H1 (cell line): ENCODE measurements at regions not wholly inside any gene's neighbourhood (a gene's known extent, or its start where the extent isn't known, plus 50 kb on each side); places are given as distances from the start of the nearest gene placed in this dataset.

Experiments
- CTCF ChIA-PET: fragments of 300-600 bp; sonication (Branson Sonifier 250); formaldehyde crosslinking; loops from one replicate; lab custom pipeline; 2021; ENCODE audit not compliant: partially characterized antibody; lab: Charles Lee
- POLR2A ChIA-PET: fragments of 300-600 bp; sonication (Branson Sonifier 250); formaldehyde crosslinking; loops from one replicate; lab custom pipeline; 2021; ENCODE audit warnings: inconsistent platforms; ENCODE audit not compliant: partially characterized antibody; lab: Charles Lee
- DNase-seq, 2 experiments: peaks; one replicate each; pipeline versions ENCODE4 v3.0.0 to v3.0.0-alpha.2; 2010 to 2022; ENCODE audit warnings: low spot score in 2 of 2, low read depth in 1 of 2, mixed read lengths in 1 of 2
- FAIRE-seq: peaks from 2 replicates; lab custom pipeline; 2011; peaks lifted over from hg19 to GRCh38; lab: Jason Lieb, UNC
- H2AFZ ChIP-seq: 2 replicates; pipeline ENCODE4 v1.8.1; 2012; ENCODE audit warnings: low read length, inconsistent platforms
- H2AK5ac ChIP-seq: 2 replicates; pipeline ENCODE4 v1.6.1; 2013; ENCODE audit warnings: low read depth, low read length
- H2BK120ac ChIP-seq: replicated peaks from 2 replicates; pipeline ENCODE3; 2013; ENCODE audit warnings: low read depth, low read length, inconsistent platforms
- H2BK12ac ChIP-seq: 2 replicates; pipeline ENCODE4 v1.6.1; 2013; ENCODE audit warnings: low read depth, low read length
- H2BK15ac ChIP-seq: 2 replicates; pipeline ENCODE4 v1.6.1; 2013; ENCODE audit warnings: low read length
- H2BK20ac ChIP-seq: 2 replicates; pipeline ENCODE4 v1.6.1; 2013; ENCODE audit warnings: low read length
- H2BK5ac ChIP-seq: 2 replicates; pipeline ENCODE4 v1.6.1; 2013; ENCODE audit warnings: low read depth, low read length
- H3K14ac ChIP-seq: 2 replicates; pipeline ENCODE4 v1.6.1; 2013; ENCODE audit warnings: inconsistent platforms; ENCODE audit not compliant: insufficient read length
- H3K18ac ChIP-seq: 2 replicates; pipeline ENCODE4 v1.6.1; 2013; ENCODE audit warnings: low read length; ENCODE audit errors: extremely low read depth
- H3K23ac ChIP-seq: 2 replicates; pipeline ENCODE4 v1.6.1; 2013; ENCODE audit warnings: inconsistent platforms; ENCODE audit not compliant: insufficient read length
- H3K23me2 ChIP-seq: 2 replicates; pipeline ENCODE4 v1.6.1; 2013; ENCODE audit warnings: low read depth, low read length
- H3K27ac ChIP-seq: 2 replicates; pipeline ENCODE4 v1.6.1; 2011; ENCODE audit warnings: low read depth, low read length, inconsistent platforms
- H3K27me3 ChIP-seq, 4 experiments: replicated peaks in 1 of 4; 1 replicate in 1 of 4; 2 replicates in 3 of 4; pipeline versions ENCODE4 v1.6.1 to v1.8.1; 2011 to 2013; ENCODE audit warnings: low read length in 3 of 4, mild to moderate bottlenecking in 3 of 4, inconsistent platforms in 2 of 4, mixed read lengths in 2 of 4, moderate library complexity in 1 of 4; ENCODE audit not compliant: control insufficient read depth in 3 of 4, insufficient read depth in 3 of 4; ENCODE audit errors: extremely low read depth in 1 of 4
- H3K36me3 ChIP-seq, 4 experiments: 2 replicates each; pipeline versions ENCODE4 v1.6.1 to v1.8.1; 2011 to 2013; ENCODE audit warnings: mild to moderate bottlenecking in 4 of 4, low read length in 3 of 4, moderate library complexity in 2 of 4, control low read depth in 1 of 4, inconsistent platforms in 1 of 4; ENCODE audit not compliant: insufficient read depth in 4 of 4, control insufficient read depth in 2 of 4
- H3K4ac ChIP-seq: replicated peaks from 2 replicates; pipeline ENCODE3; 2013; ENCODE audit warnings: low read length, low read depth, mixed read lengths, inconsistent platforms; ENCODE audit not compliant: insufficient read length
- H3K4me1 ChIP-seq, 4 experiments: replicated peaks in 1 of 4; 1 replicate in 1 of 4; 2 replicates in 3 of 4; pipeline versions ENCODE4 v1.6.1 to v1.8.1; 2011 to 2013; ENCODE audit warnings: low read length in 3 of 4, inconsistent platforms in 2 of 4, mixed read lengths in 1 of 4; ENCODE audit not compliant: insufficient read depth in 4 of 4, control insufficient read depth in 3 of 4
- H3K4me2 ChIP-seq, 2 experiments: 2 replicates each; pipeline versions ENCODE4 v1.6.1 to v1.8.1; 2011 to 2013; ENCODE audit warnings: low read depth in 2 of 2, low read length in 2 of 2, control low read depth in 1 of 2, inconsistent platforms in 1 of 2, mild to moderate bottlenecking in 1 of 2; ENCODE audit not compliant: insufficient read depth in 1 of 2
- H3K4me3 ChIP-seq, 4 experiments: fragments of 200-600, 300-600 bp in 1 of 4; sonication (generic), shearing (Covaris generic), sonication (Bioruptor Twin) in 1 of 4; 2 replicates each; pipeline versions ENCODE4 v1.5.1 to v1.8.1; 2011 to 2016; ENCODE audit warnings: low read length in 4 of 4, low read depth in 3 of 4, control low read depth in 2 of 4, inconsistent platforms in 2 of 4, mild to moderate bottlenecking in 2 of 4, mixed read lengths in 1 of 4, moderate library complexity in 1 of 4; ENCODE audit not compliant: insufficient read depth in 2 of 4; ENCODE audit errors: extremely low read depth in 1 of 4
- H3K56ac ChIP-seq: replicated peaks from 2 replicates; pipeline ENCODE3; 2013; ENCODE audit warnings: low read depth, mild to moderate bottlenecking, mixed read lengths, low read length, inconsistent platforms; ENCODE audit not compliant: insufficient read length
- H3K79me1 ChIP-seq: 2 replicates; pipeline ENCODE4 v1.6.1; 2013; ENCODE audit warnings: low read depth, low read length, control low read depth
- H3K79me2 ChIP-seq, 2 experiments: 2 replicates each; pipeline versions ENCODE4 v1.6.1 to v1.8.1; 2012 to 2013; ENCODE audit warnings: low read length in 2 of 2, mild to moderate bottlenecking in 2 of 2, inconsistent platforms in 1 of 2; ENCODE audit not compliant: insufficient read depth in 2 of 2, control insufficient read depth in 1 of 2
- H3K9ac ChIP-seq, 4 experiments: replicated peaks in 1 of 4; 1 replicate in 1 of 4; 2 replicates in 3 of 4; pipeline versions ENCODE4 v1.6.1 to v1.8.1; 2011 to 2013; ENCODE audit warnings: low read depth in 3 of 4, low read length in 3 of 4, control low read depth in 2 of 4, mild to moderate bottlenecking in 2 of 4, moderate library complexity in 2 of 4, inconsistent platforms in 1 of 4; ENCODE audit errors: extremely low read depth in 1 of 4
- H3K9me3 ChIP-seq, 2 experiments: 2 replicates each; pipeline versions ENCODE4 v1.6.1 to v1.8.1; 2012 to 2013; ENCODE audit warnings: mild to moderate bottlenecking in 2 of 2, moderate library complexity in 2 of 2, control low read depth in 1 of 2, inconsistent platforms in 1 of 2, low read depth in 1 of 2, low read length in 1 of 2, mixed read lengths in 1 of 2; ENCODE audit not compliant: insufficient read depth in 2 of 2
- H4K20me1 ChIP-seq, 2 experiments: replicated peaks in 1 of 2; 2 replicates each; pipeline versions ENCODE3 to v1.8.1; 2011 to 2013; ENCODE audit warnings: inconsistent platforms in 2 of 2, low read length in 2 of 2, mild to moderate bottlenecking in 1 of 2; ENCODE audit not compliant: insufficient read depth in 2 of 2, control insufficient read depth in 1 of 2
- H4K5ac ChIP-seq: 2 replicates; pipeline ENCODE4 v1.6.1; 2013; ENCODE audit warnings: low read length, low read depth, mixed read lengths, inconsistent platforms; ENCODE audit not compliant: insufficient read length
- H4K8ac ChIP-seq: 2 replicates; pipeline ENCODE4 v1.8.0; 2013; ENCODE audit warnings: mild to moderate bottlenecking, moderate library complexity, low read length, inconsistent platforms; ENCODE audit not compliant: insufficient read depth; ENCODE audit errors: extremely low read depth
- H4K91ac ChIP-seq: replicated peaks from 2 replicates; pipeline ENCODE3; 2013; ENCODE audit warnings: low read length, mixed read lengths, inconsistent platforms; ENCODE audit not compliant: insufficient read length
- CBX8 ChIP-seq: fragments of 300-800, 300-1000 bp; sonication (generic); IDR thresholded peaks from 2 replicates; pipeline ENCODE4 v1.7.1; 2016; ENCODE audit warnings: low read depth, low read length, borderline replicate concordance
- MAFK ChIP-seq: IDR thresholded peaks from 2 replicates; pipeline ENCODE4 v1.6.1; 2012; ENCODE audit warnings: low read depth, mild to moderate bottlenecking, improper control_type of control experiment, low read length
- WGBS, 2 experiments: shearing (Covaris generic) in 1 of 2; methylation state at CpG; one replicate each; pipeline versions ENCODE4 v1.1.6 to v1.1.7; 2013 to 2015; ENCODE audit warnings: low lambda C conversion rate in 2 of 2, mixed read lengths in 2 of 2, inconsistent platforms in 1 of 2, low coverage in 1 of 2, missing lambda C conversion rate in 1 of 2; ENCODE audit not compliant: insufficient replicate concordance in 2 of 2, insufficient coverage in 1 of 2, insufficient read length in 1 of 2; ENCODE audit errors: extremely low coverage in 1 of 2, missing lambda C conversion rate in 1 of 2; 5-methylcytosine and 5-hydroxymethylcytosine counted together
- TF ChIP-seq, protein P1 (sequence below): IDR thresholded peaks from 2 replicates; pipeline ENCODE4 v1.6.1; 2011; ENCODE audit warnings: low read length, improper control_type of control experiment

DNA sequence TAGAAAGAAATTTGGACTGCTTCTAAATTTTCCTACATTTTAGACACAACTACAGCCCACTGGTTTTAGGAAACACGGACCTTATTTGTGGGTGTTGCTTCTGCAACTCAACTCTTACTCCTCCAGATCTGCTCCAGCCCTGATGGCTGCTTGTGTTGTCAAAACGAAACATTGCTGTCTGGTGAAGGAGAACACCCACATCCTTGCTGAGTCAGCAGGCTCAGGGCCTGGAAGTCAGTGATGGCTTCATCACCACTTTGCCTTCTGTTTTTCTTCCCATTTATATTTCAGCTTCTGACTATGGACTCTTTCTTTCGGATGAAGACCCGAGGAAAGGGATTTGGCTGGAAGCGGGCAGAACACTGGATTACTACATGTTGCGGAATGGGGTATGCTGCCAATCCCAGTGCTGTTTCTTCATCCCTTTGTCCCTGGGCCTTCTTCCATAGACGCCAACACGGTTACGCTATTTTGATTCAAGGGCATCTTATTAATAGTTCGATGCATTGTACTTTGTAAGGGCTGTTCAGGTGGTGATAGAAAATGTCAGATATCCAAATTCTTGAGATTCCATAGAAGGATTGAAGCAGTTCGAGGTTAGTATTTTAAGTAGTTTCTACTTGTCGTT is 392.6 kb upstream of the TPM1 start:
- FAIRE-seq, result no peak
- POLR2A ChIA-PET, result no interaction called here
- H3K36me3 ChIP-seq, result peaks cover 0 to 3% (median 1%) of the 10 kb centered on the region in 4 experiments; a peak in 3 of 8 replicates
- TF ChIP-seq MAFK (peak; percentile 63; the same call in 1 of the 2 replicates), CBX8 (no peak)
- TF ChIP-seq, protein P1, sequence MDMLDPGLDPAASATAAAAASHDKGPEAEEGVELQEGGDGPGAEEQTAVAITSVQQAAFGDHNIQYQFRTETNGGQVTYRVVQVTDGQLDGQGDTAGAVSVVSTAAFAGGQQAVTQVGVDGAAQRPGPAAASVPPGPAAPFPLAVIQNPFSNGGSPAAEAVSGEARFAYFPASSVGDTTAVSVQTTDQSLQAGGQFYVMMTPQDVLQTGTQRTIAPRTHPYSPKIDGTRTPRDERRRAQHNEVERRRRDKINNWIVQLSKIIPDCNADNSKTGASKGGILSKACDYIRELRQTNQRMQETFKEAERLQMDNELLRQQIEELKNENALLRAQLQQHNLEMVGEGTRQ, result no peak

More for the DNA sequence above, 392.6 kb upstream of the TPM1 start:
- CTCF ChIA-PET, result interaction anchor here (0.6 to 2.0 kb wide), 11 partner anchors 7 to 364 kb away, joined by 3 to 8 read pairs (median 3); no protein-coding TSS in a partner anchor
- H2BK15ac ChIP-seq, result no peak overlapping the region
- no peak overlapping the region for H3K4ac ChIP-seq
- no peak overlapping the region for H3K56ac ChIP-seq
- no peak overlapping the region for H4K91ac ChIP-seq
- H2AK5ac ChIP-seq, result no peak overlapping the region
- H3K4me2 ChIP-seq, result no peak overlapping the region
- H3K23ac ChIP-seq, result no peak overlapping the region
- no peak overlapping the region for H3K27ac ChIP-seq
- no peak overlapping the region for H2BK20ac ChIP-seq
- H2BK5ac ChIP-seq, result no peak overlapping the region
- no peaks in the 10 kb centered on the region for H3K9me3 ChIP-seq
- no peak overlapping the region for H2BK12ac ChIP-seq
- no peaks in the 10 kb centered on the region for H3K23me2 ChIP-seq
- no peaks in the 10 kb centered on the region for H3K79me2 ChIP-seq
- 95% methylated on average over 12 of the region's 12 CpGs; no CpG with 5 or more reads in 1 of the 2 experiments for whole genome bisulfite sequencing, 2 experiments
- no peaks in the 10 kb centered on the region for H3K27me3 ChIP-seq
- no peak overlapping the region for H2AFZ ChIP-seq
- H3K4me1 ChIP-seq, result peaks cover 0 to 2% (median 1%) of the 10 kb centered on the region in 4 experiments; a peak in 3 of 7 replicates
- H3K18ac ChIP-seq, result no peak overlapping the region
- H2BK120ac ChIP-seq, result no peak overlapping the region
- H3K79me1 ChIP-seq, result no peaks in the 10 kb centered on the region
- no peak overlapping the region for H3K14ac ChIP-seq
- no peak overlapping the region for H4K8ac ChIP-seq
- no peak overlapping the region for H3K9ac ChIP-seq
- DNase-seq, result no peak
- no peaks in the 10 kb centered on the region for H4K20me1 ChIP-seq
- H3K4me3 ChIP-seq, result no peak overlapping the region
- no peak overlapping the region for H4K5ac ChIP-seq
